Thoracic aorta (tissue), 2 donors: ENCODE measurements at regions not wholly inside any gene's neighbourhood (a gene's known extent, or its start where the extent isn't known, plus 50 kb on each side); places are given as distances from the start of the nearest gene placed in this dataset.

Source experiments
- ATAC-seq: fragments of 150-250 bp; one replicate; pipeline ENCODE4 v1.8.0; 2017; ENCODE audit warnings: low read depth; ENCODE audit not compliant: insufficient number of reproducible peaks, low FRiP score
- DNase-seq: peaks from one replicate; pipeline ENCODE4 v3.0.0-alpha.2; 2020; ENCODE audit warnings: low spot score
- H3K27ac ChIP-seq, 2 donors: fragments of 200-600 bp; sonication (generic); 1 replicate in 1 of 2; 2 replicates in 1 of 2; pipeline ENCODE4 v1.5.1; 2016; ENCODE audit warnings: mild to moderate bottlenecking in 2 of 2, moderate library complexity in 2 of 2
- H3K27me3 ChIP-seq: fragments of 200-600 bp; sonication (generic); replicated peaks from 2 replicates; pipeline ENCODE4 v1.6.0; 2016; ENCODE audit warnings: mild to moderate bottlenecking; ENCODE audit not compliant: insufficient read depth
- H3K36me3 ChIP-seq: fragments of 200-600 bp; sonication (generic); one replicate; pipeline ENCODE4 v1.5.1; 2016
- H3K4me1 ChIP-seq, 2 donors: fragments of 200-600 bp; sonication (generic); 1 replicate in 1 of 2; 2 replicates in 1 of 2; pipeline versions ENCODE4 v1.5.1 to v1.6.0; 2016; ENCODE audit warnings: low read depth in 2 of 2, mild to moderate bottlenecking in 1 of 2; ENCODE audit not compliant: control insufficient read depth in 1 of 2
- H3K4me3 ChIP-seq: fragments of 200-600 bp; sonication (generic); 2 replicates; pipeline ENCODE4 v1.5.1; 2016; ENCODE audit warnings: mild to moderate bottlenecking
- H3K9me3 ChIP-seq: fragments of 200-600 bp; sonication (generic); 2 replicates; pipeline ENCODE4 v1.5.1; 2016
- TF ChIP-seq, protein P1 (sequence below): fragments of 200-600 bp; sonication (generic); IDR thresholded peaks from one replicate; pipeline ENCODE4 v1.5.1; 2019; ENCODE audit warnings: antibody characterized with exemption

DNA sequence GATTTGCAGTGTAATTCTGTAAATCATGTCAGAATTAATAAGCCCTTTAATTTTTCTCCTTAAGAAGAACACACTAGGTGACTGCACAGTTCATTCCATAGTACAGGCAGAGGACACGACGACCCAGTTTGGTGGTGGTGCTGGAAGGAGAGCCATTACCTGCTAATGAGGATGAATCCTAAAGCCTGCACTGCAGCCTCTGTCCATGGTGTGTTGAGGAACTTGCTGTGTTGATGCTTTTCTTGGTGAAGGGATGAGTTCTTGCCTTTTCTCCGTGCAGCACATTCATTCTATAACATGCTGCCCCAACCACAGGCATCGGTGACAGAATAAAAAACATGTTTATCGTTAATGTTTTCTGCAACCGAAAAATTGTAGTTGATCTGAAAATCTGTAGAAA, 89.6 kb upstream of the VEPH1 start:
- DNase-seq (no peak), ATAC-seq (no peak)
- Histone ChIP-seq H3K36me3 (no peaks in the 10 kb centered on the region), H3K27ac (no peak overlapping the region), H3K27me3 (no peaks in the 10 kb centered on the region), H3K4me1 (no peaks in the 10 kb centered on the region), H3K9me3 (no peaks in the 10 kb centered on the region), H3K4me3 (no peak overlapping the region)
- TF ChIP-seq, protein P1, sequence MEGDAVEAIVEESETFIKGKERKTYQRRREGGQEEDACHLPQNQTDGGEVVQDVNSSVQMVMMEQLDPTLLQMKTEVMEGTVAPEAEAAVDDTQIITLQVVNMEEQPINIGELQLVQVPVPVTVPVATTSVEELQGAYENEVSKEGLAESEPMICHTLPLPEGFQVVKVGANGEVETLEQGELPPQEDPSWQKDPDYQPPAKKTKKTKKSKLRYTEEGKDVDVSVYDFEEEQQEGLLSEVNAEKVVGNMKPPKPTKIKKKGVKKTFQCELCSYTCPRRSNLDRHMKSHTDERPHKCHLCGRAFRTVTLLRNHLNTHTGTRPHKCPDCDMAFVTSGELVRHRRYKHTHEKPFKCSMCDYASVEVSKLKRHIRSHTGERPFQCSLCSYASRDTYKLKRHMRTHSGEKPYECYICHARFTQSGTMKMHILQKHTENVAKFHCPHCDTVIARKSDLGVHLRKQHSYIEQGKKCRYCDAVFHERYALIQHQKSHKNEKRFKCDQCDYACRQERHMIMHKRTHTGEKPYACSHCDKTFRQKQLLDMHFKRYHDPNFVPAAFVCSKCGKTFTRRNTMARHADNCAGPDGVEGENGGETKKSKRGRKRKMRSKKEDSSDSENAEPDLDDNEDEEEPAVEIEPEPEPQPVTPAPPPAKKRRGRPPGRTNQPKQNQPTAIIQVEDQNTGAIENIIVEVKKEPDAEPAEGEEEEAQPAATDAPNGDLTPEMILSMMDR, result no peak

DNA sequence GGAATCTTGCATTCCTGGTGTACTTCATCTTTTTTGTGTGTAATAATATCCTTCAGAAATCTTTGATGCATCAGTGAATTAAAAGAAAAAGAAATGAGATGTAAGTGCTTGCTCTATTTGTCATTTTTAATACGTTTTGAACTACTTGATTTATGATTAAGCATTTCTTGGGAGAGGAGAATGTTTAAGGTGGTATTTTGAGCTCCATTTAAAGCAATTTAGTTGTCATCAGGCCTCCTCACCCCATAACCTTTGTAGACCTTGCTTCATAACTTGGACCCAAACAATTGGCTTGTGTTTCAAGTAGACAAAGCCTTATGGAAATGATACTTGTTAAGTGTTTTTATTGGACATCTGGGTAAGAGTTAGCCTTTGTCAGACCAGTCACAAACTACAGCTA, 87.1 kb upstream of the VEPH1 start:
- Histone ChIP-seq H3K27ac (no peak overlapping the region), H3K9me3 (no peaks in the 10 kb centered on the region), H3K4me1 (no peaks in the 10 kb centered on the region), H3K27me3 (no peaks in the 10 kb centered on the region), H3K36me3 (no peaks in the 10 kb centered on the region), H3K4me3 (no peak overlapping the region)
- TF ChIP-seq, protein P1, result no peak
- no peak for DNase-seq
- ATAC-seq, result no peak

DNA sequence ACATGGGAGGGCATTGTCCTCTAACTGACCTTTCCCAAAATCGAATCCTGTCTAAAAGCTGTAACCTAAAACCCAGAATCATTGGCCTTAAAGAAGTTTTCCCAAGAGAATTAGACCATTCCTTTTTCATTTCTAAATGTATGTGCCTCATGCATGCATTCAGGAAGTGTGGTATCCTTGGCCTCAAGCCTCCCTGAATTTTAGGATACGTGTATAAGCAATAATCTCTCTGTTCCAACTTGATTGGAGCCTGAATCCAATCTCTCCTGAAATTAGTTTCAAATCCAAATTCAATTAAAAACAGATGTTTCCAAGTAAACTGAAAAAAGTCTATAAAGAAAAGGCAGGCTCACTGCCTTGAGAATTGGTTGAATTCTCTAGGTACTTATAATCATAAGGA, 86.0 kb upstream of the VEPH1 start:
- Histone ChIP-seq H3K27me3 (no peaks in the 10 kb centered on the region), H3K4me3 (no peak overlapping the region), H3K4me1 (no peaks in the 10 kb centered on the region), H3K27ac (no peak overlapping the region), H3K9me3 (no peaks in the 10 kb centered on the region), H3K36me3 (no peaks in the 10 kb centered on the region)
- TF ChIP-seq, protein P1, result no peak
- no peak for DNase-seq
- no peak for ATAC-seq

DNA sequence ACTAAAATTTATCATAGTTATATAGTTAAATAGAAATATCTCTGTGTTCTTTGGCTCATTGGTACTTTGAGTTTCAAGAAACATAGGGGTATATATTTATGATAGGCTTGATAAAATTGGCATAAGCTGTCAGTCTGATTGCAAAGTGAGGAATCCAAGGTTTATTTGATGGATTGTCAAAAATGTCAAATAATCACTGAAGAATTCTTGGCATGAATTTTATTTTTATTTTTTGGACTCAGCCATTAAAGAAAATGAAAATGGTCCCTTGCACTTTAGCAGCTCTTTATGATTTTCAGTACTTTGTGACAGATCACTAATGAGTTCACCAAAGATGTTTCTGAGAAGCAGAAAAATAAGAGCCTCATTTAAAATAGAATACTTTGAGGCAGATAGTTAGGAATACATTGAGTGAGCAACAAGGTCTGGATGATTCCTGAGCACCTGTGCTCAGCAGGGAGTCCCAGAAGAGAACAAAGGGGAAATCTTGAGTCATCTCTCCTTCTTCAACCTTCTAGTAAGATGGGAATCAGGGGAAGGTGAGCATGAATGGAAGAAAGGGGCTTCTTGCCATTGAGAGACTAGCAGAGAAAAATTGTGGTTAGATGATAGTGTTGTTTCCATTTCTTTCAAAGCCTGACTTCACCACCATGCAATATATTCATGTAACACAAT, 85.3 kb upstream of the VEPH1 start:
- ATAC-seq (no peak), DNase-seq (no peak)
- H3K9me3 ChIP-seq, result no peaks in the 10 kb centered on the region
- H3K4me3 ChIP-seq, result no peak overlapping the region
- H3K27ac ChIP-seq, result no peak overlapping the region
- no peaks in the 10 kb centered on the region for H3K27me3 ChIP-seq
- TF ChIP-seq, protein P1, result no peak
- H3K36me3 ChIP-seq, result no peaks in the 10 kb centered on the region
- no peaks in the 10 kb centered on the region for H3K4me1 ChIP-seq

DNA sequence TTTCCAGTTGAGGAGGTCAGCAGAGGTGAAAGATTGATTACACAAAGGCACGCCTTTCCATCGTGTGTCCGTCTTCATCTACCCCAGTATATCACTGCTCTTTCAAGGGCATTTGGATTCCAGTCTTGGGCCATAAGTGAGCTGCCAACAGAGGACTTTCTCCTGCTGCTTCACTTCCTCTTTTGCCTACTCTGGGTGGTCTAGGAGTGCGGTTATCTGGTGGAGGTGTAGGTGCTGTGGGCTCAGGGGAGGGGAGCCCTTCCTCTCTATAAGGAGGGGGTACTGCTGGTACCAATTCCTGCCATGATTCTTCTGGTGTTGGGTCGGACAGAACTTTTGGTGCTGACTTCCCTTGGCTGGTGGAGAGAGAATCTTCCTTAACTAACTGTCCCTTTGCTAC, 83.1 kb upstream of the VEPH1 start:
- ATAC-seq, result no peak
- no peak for DNase-seq
- no peaks in the 10 kb centered on the region for H3K9me3 ChIP-seq
- no peaks in the 10 kb centered on the region for H3K36me3 ChIP-seq
- H3K27ac ChIP-seq, result no peak overlapping the region
- no peak overlapping the region for H3K4me3 ChIP-seq
- H3K4me1 ChIP-seq, result no peaks in the 10 kb centered on the region
- TF ChIP-seq, protein P1, result no peak
- H3K27me3 ChIP-seq, result no peaks in the 10 kb centered on the region
